ENCODE measurements at regions not wholly inside any gene's neighbourhood (a gene's known extent, or its start where the extent isn't known, plus 50 kb on each side); places are given as distances from the start of the nearest gene placed in this dataset.
A peak's percentile ranks its signal among the peaks of the same experiment; 100 is the strongest.

- DNase-seq (ENCODE audit: low spot score), result peak; percentile 42
- TF ChIP-seq CTCF (IDR thresholded peaks at IDR 0.05; ENCODE audit: borderline replicate concordance, control extremely low read depth, extremely low read depth, insufficient read depth, missing control alignments), result peak; percentile 64
- in situ Hi-C loops (cut with MboI; ENCODE audit: low sequenced_read_pairs, unreplicated experiment), result no loop called here
Measured at GRCh38 chr4:159487284-159487747, 384.4 kb downstream of the RAPGEF2 start.

- no peak for DNase-seq (ENCODE audit: low spot score)
- TF ChIP-seq CTCF (IDR thresholded peaks at IDR 0.05; ENCODE audit: borderline replicate concordance, control extremely low read depth, extremely low read depth, insufficient read depth, missing control alignments), result no peak
- in situ Hi-C loops (cut with MboI; ENCODE audit: low sequenced_read_pairs, unreplicated experiment), result no loop called here
Measured at GRCh38 chr4:159489646-159490045, 386.8 kb downstream of the RAPGEF2 start.

GRCh38 chr4:159495515-159496236 lies 392.8 kb downstream of the RAPGEF2 start:
- no peak for TF ChIP-seq CTCF (IDR thresholded peaks at IDR 0.05; ENCODE audit: borderline replicate concordance, control extremely low read depth, extremely low read depth, insufficient read depth, missing control alignments)
- DNase-seq (ENCODE audit: low spot score), result no peak
- in situ Hi-C loops (cut with MboI; ENCODE audit: low sequenced_read_pairs, unreplicated experiment), result no loop called here

- in situ Hi-C loops (cut with MboI; ENCODE audit: low sequenced_read_pairs, unreplicated experiment), result no loop called here
- no peak for DNase-seq (ENCODE audit: low spot score)
Measured at GRCh38 chr4:159496248-159496647, 393.4 kb downstream of the RAPGEF2 start.

GRCh38 chr4:159497936-159498335 lies 395.1 kb downstream of the RAPGEF2 start:
- in situ Hi-C loops (cut with MboI; ENCODE audit: low sequenced_read_pairs, unreplicated experiment), result no loop called here
- TF ChIP-seq CTCF (IDR thresholded peaks at IDR 0.05; ENCODE audit: borderline replicate concordance, control extremely low read depth, extremely low read depth, insufficient read depth, missing control alignments), result no peak

More at GRCh38 chr4:159496248-159496647, 393.4 kb downstream of the RAPGEF2 start:
- TF ChIP-seq CTCF (IDR thresholded peaks at IDR 0.05; ENCODE audit: borderline replicate concordance, control extremely low read depth, extremely low read depth, insufficient read depth, missing control alignments), result no peak

GRCh38 chr4:159498446-159499115 lies 395.7 kb downstream of the RAPGEF2 start:
- TF ChIP-seq CTCF (IDR thresholded peaks at IDR 0.05; ENCODE audit: borderline replicate concordance, control extremely low read depth, extremely low read depth, insufficient read depth, missing control alignments), result no peak
- no peak for DNase-seq (ENCODE audit: low spot score)
- in situ Hi-C loops (cut with MboI; ENCODE audit: low sequenced_read_pairs, unreplicated experiment), result no loop called here

More at GRCh38 chr4:159497936-159498335, 395.1 kb downstream of the RAPGEF2 start:
- DNase-seq (ENCODE audit: low spot score), result no peak

Measured in GM13976 (cell line).